ENCODE measurements at regions not wholly inside any gene's neighbourhood (a gene's known extent, or its start where the extent isn't known, plus 50 kb on each side); places are given as distances from the start of the nearest gene placed in this dataset.
"Not testable (repeated sequence)": the region's sequence is repeated elsewhere in the genome, so short reads cannot be mapped to it uniquely, and the experiment has no call there.

DNA sequence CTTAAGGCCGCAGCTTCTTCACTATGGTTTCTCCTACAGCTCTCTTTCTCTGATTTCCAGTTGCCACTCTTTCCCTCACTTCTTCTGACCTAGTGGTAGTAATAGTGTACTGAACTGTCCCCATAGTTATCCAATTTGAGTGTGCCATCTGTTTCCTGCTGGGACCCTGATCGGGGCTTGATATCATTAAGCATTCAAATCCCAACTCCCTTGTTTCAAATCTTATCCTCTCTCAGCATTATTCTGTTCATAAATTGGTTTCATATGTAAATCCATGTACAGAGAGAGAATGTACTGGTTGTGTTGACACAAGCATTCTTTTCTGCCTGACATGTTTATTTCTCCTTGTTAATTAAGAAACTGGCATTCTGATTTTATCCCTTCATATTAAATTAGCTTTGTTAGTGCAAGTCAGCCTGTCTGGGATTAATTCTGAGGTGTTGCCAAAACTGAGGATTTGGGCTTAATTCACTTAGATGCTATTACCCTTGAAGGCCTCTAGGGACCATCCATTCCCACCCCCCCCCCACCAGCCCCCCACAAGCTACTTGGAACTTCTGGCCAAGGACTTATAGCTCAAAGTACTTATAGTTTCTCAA is 84.6 kb upstream of the PROKR2 start:
- no peak for FAIRE-seq
- no peak for TF ChIP-seq CTCF (IDR thresholded peaks at IDR 0.05; ENCODE audit: insufficient read depth, missing control alignments)
- no peak for DNase-seq (ENCODE audit: insufficient read length, low spot score)

DNA sequence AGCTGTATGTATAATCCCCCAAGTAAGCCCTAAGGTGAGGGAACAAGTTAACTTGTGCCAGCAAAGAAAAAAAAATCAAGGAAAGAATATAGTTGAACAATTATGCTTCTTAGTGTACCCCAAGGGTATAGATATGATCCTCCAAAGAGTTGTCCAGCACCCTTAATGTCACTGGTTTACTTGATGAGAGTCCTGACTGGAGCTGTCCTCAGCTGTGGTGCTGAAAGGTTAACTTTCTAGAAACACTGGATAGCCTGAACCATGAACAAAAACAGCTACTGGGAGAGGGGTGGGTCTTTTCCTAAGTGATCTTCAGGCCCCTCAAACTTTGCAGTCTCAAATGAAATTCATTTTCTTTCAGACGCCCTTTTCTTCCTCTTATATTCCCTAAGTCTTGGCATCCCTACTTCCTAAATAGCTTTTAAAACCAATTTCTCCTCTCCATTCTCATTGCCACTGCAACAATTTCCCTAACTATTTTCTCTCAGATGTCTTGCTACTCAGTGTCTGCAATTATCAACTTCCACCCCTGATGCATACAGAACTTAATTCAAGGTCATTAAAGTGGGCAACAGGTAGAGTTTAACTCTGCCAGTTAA is 83.5 kb upstream of the PROKR2 start:
- DNase-seq (ENCODE audit: insufficient read length, low spot score), result no peak
- TF ChIP-seq CTCF (IDR thresholded peaks at IDR 0.05; ENCODE audit: insufficient read depth, missing control alignments), result no peak
- FAIRE-seq, result no peak

GRCh38 chr20:5397393-5397792 is 80.6 kb upstream of the PROKR2 start:
- no peak for FAIRE-seq
- no peak for DNase-seq (ENCODE audit: insufficient read length, low spot score)
- TF ChIP-seq CTCF (IDR thresholded peaks at IDR 0.05; ENCODE audit: insufficient read depth, missing control alignments), result no peak

- DNase-seq (ENCODE audit: insufficient read length, low spot score) (no peak), FAIRE-seq (no peak)
- no peak for TF ChIP-seq CTCF (IDR thresholded peaks at IDR 0.05; ENCODE audit: insufficient read depth, missing control alignments)
Measured at GRCh38 chr20:5395932-5396727, 79.4 kb upstream of the PROKR2 start.

DNA sequence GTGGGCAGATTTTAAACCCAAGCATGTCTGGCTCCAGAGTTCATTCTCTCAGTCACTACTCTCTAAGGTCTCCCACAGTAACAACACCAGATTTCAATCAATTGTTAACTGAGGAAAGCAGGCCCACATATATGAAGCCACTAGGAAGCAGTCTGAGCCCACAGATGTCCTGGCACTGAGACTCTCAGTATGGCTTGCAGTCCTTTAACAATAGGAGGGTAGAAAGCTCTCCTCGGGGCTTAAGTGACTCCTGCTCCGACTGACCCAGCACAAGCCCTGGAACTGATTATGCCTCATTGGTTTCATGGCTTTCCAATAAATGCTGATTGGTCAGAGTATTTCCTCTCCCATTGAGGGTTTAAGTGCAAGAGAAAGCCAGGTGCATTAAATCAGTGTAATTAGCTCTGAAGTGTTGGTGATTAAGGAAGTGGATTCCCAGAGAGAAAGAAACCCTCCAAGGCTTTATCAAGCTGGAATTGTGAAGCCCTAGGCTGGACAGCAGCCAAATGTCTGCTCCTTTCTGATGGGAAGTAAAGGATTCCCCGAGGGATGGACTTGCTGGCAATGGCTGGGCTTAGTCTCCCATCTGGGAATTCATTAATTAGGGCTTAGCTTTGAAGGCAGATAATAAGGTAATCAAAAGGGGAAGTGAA is 76.6 kb upstream of the PROKR2 start:
- DNase-seq (ENCODE audit: insufficient read length, low spot score), result no peak
- FAIRE-seq, result no peak
- TF ChIP-seq CTCF (IDR thresholded peaks at IDR 0.05; ENCODE audit: insufficient read depth, missing control alignments), result peak; percentile 19

DNA sequence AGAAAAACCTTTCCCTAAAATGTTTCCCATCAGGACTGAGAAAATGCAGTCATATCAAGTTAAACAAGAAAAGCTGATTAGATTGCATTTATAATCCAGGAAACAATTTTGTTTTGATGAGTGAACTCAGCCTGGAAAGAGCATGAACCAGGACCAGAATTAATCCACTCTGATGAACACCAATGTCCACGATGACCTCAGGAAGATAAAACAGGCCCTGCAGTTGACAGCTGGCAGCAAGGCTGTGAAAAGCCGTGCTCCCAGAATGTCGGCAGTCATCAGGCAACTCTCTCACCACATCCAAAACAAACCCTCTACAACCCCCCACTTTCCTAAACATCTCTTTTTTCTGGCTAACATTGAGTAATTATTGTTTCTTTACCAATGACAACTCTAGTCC is 74.0 kb upstream of the PROKR2 start:
- no peak for FAIRE-seq
- no peak for TF ChIP-seq CTCF (IDR thresholded peaks at IDR 0.05; ENCODE audit: insufficient read depth, missing control alignments)
- no peak for DNase-seq (ENCODE audit: insufficient read length, low spot score)

GRCh38 chr20:5386846-5387245 is 70.1 kb upstream of the PROKR2 start:
- FAIRE-seq; DNase-seq (ENCODE audit: insufficient read length, low spot score): not testable (repeated sequence)

DNA sequence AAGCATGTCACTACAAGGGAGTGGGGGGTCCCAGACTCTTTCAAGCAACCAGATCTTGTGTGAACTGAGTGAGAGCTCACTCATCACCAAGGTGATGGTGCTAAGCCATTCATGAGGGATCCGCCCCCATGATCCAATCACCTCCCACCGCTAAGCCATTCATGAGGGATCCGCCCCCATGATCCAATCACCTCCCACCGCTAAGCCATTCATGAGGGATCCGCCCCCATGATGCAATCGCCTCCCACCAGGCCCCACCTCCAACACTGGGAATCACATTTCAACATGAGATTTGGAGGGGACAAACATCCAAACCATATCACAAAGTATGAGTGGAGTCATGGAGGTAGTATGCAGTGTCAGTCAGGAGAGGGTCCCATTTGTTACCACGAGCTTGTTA is 64.8 kb upstream of the PROKR2 start:
- DNase-seq (ENCODE audit: insufficient read length, low spot score); FAIRE-seq: not testable (repeated sequence)

Data from D721Med (cell line).